ENCODE measurements at regions not wholly inside any gene's neighbourhood (a gene's known extent, or its start where the extent isn't known, plus 50 kb on each side); places are given as distances from the start of the nearest gene placed in this dataset.

DNA sequence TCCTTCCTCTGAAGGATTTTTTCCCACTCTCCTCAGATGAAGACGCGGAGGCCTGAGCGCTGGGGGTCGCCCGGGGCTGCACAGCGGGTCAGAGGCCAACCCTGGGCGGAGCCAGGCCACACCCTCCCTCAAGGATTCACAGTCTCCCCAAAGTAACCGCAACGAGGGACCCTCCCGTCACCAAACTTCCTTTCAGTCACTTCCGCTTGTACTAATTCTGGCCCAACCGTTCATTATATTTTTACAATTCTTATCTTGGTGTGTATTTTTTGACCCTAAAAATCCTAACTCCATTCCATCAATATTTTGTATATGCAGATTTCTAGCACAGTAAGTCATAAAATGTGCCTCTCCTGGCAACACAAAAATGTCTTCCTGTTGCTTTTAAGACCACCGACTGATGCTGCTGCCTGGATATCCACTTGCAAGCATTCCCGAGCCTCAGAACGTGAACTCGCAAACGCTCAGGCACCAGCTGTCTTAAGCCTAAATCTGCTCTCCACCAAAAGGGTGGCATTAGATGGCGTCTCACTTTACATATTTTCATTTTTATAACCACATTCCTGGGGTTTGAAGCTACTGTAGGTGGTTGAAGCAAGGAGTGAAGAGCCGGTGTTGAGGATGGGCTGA is 128.0 kb downstream of the DLL1 start:
- no peak for DNase-seq

DNA sequence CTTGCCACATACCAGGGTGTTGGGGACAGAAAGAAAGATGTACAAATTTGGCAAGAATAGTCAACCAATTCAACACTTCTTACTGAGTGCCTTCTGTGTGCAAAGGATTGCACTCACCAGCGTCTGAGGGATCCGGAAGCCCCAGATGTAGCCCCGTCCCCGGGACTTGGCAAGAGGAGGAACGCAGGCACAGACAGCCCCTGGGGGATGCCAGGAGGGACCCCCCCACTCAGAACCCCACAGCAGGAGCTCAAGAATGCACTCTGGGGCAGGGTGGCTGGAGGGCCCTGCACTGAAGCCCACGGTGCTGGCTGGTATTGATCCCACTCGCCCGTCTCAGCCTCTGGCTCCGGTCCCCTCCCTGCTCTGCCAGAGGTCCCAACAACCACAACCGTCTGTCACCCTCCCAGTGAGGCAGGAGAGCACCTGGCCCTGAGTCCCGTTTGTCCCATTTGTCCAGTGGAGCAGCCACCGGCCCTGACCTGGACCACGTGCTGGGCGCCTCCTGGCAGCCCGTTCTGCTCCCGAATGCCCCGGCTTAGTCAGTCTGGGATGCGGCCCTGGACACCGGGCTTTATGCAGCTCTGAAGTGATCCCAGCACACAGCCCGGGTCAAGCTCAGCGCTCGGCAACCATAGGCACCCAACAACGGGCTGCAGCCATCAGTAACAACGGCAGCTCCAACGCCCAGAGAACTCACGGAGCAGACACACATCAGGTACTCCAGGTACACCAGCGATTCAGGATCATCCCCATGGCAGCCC is 128.7 kb downstream of the DLL1 start:
- no peak for DNase-seq

GRCh38 chr6:170160628-170161611 is 130.0 kb downstream of the DLL1 start:
- DNase-seq: no peak

DNA sequence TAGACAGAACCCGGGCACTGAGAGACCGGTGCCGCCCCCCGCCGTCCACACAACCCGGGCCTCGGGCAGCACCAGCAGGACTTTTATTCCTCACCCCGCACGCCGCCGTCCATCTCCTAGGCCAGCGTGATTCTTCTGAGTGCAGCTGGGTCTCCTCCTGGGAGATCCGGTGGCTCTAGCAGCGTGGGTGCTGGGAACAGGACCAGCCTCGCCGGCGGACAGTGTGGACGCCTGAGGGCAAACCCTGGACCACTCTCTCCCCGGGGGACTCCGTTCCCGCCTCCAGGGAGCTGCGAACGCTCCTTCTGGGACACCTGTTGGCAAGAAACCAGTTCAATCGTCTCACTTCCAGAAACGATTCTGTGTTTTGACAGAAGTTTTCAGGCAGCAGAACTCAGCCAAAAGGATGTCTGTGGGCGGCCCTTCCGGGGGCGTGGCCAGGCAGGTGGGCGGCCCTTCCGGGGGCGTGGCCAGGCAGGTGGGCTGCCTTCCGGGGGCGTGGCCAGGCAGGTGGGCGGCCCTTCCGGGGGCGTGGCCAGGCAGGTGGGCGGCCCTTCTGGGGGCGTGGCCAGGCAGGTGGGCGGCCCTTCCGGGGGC is 130.7 kb downstream of the DLL1 start:
- no peak for DNase-seq

DNA sequence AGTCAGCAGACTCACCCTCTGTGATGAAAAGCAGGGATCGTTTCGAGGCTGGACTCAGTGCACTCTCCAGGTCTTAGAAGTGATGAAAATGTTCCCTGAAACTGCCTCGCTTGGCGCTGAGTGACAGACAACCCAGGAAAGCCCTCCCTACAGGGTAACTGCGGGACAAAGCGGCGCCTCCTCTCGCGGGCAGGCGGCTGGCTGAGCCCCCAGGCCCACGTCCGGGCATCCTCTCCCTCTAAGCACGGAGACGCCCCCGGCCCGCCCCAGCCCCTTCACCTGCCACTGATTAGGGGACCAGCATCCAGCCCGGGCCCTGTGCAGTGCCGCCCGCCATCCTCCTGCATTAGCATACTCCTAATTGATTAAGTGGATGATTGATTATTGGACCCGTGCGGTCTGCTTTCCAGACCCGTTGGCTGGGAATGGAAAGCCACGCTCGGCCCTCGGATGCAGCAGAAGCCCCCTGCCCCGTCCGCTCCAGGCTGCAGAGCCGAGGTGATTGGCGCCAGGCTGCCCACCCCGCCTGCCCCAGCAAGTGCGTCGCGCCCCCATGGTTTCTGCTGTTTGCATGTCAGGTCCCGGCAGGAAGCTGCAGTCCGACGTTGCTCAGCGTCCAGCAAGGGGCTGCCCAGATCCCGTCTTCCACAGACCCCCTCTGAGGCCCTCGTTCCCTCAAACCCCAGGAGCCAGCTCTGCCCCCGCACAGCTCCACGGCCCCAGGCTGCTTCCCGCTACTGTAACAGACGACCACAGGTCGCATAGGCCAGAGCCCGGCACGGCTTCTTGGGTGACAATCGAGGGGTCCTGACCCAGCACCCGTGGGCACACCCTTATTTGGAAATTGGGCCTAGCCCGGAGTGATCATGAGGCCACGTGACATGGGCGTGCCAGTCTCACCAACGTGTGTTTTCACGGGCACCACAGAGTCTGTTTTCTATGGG is 131.6 kb downstream of the DLL1 start:
- DNase-seq: no peak

DNA sequence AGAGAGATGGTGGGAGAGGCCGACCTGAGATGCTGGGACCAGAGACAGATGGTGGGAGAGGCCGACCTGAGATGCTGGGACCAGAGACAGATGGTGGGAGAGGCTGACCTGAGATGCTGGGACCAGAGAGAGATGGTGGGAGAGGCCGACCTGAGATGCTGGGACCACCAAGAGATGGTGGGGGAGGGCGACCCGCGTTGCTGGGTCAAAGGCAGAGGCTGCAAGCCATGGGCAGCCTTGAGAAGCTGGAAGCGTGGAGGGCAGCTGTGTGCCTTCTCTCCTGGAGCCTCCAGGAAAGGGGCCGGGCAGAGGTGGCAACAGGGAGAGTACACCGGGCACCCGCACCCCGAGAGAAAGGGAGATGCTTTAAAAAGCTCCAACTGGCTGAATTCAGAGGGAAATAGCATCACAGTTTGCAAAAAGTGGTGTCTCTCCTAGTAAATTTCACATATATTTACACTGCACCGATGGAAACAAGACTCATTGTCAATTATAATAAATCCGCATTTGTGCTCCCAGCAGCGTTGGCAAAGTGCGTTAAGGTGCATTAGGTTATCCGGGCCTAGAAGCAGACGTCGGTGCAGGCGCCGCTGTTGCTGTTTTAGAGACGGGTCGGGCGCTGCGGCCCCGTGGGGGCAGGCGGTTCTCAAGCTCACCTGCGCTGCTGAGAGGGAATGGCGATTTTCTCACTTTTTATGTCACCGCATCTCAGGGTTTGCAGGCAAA is 132.4 kb downstream of the DLL1 start:
- DNase-seq: no peak

DNA sequence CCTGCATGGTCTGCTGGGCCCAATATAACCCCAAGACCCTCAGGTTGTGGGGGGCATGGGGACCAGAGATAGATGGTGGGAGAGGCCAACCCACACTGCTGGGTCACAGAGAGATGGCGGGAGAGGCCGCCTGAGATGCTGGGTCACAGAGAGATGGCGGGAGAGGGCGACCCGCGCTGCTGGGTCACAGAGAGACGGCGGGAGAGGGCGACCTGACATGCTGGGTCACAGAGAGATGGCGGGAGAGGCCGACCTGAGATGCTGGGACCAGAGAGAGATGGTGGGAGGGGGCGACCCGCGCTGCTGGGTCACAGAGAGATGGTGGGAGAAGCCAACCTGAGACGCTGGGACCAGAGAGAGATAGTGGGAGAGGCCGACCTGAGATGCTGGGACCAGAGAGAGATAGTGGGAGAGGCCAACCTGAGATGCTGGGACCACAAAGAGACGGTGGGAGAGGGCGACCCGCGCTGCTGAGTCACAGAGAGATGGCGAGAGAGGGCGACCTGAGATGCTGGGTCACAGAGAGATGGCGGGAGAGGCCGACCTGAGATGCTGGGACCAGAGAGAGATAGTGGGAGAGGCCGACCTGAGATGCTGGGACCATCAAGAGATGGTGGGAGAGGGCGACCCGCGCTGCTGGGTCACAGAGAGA is 133.2 kb downstream of the DLL1 start:
- DNase-seq: no peak

DNA sequence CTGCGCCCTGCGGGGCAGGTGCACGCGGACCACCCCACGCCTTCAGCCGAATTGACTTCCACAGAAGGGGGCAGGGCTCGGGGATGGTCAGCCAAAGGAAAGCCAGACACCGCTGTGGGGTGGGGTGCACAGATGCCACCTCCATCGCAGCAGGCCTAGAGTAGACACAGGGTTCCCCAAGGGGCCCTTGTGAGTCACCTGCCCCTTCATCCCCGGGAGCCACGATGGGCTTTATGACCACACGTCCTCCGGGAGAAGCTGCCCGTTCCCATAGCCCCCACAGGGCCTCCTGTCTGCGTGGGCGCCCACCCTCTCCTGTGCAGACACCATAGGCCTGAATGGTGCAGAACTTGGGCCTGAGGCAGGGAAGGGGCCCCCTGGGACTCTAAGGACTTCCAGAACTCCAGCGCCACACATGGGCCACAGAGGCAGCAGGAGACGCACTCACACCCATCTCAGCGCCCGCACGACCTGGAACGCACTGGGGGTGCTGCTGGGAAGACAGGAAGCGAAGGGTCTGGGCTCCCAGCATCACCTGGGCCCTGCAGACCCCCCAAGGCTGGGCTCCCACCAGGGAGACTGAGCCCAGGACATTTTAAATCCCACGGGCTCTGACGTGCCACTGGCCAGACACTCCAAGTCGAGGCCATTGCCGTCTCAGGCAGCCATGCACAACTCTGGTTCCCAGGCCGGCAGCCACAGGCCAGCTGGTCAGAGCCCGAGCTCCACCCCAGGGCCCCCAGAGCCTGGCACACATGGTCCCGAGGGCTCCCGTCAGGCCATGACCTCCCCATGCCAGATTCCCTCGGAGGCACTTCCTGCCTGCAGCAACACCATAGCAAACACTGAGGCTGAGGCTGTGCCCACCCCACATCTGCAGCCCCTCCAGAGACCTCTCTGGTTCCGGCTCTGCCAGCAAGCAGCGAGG is 134.2 kb downstream of the DLL1 start:
- no peak for DNase-seq

GRCh38 chr6:170155464-170156196 is 135.2 kb downstream of the DLL1 start:
- DNase-seq: no peak

GRCh38 chr6:170153436-170154319 is 137.2 kb downstream of the DLL1 start:
- DNase-seq: no peak

GRCh38 chr6:170152989-170153388 is 137.9 kb downstream of the DLL1 start:
- peak in 15 of 51 donors; percentile 18 to 50 (median 27) for DNase-seq

DNA sequence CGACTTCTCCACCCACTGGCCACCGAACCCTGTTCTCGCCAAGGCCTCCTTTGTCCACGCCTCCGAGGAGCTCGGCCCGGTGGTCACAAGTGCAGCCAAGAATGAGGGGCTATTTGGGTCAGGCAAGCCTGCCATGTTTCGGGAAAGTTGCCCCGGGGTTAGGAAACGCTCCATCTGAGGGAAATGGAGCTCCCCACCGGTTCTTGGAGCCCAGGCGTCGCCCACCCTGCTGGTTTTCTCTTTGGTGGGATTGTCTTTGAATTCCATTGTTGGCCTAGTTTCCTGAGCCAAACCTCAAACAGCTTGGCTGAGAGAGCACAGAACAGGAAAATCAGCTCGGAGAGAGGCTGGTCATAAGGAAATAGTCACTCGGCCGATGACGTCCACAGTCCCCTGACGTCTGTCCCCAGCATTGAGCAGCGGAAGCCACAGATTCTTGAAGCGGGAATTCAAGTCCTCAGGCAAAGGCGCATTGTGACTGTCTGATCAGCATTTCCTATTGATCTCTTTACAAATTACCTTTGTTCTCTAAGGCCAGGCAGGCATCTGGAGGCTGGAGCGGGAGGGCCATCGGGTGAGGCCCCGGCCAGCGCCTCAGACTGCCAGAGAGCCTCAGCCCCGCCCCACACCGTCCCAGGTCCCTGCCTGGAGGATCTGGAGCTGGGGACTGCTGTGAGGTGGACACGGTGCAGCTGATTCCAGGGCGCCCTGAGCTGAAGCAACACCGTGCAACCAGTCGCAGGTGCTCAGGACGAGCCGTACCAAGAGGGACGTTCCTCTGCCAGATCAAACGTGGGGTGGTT is 138.6 kb downstream of the DLL1 start:
- peak in 32 of 51 donors; percentile 13 to 78 (median 52) for DNase-seq

DNA sequence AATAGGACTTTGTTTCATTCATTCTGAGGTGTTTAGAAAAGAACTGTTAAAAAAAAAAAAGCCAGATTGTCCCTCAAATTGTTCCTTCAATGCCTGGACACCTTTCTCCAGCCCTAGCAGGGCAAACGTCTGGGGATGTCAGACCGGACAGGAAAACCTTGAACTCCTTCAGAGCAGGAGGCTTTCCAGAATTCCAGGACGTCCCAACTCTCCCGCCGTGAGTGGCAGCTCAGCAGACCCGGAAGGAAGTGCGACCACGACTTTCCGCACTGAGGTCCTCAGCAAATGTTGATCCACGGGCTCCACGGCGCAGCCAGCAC is 139.1 kb downstream of the DLL1 start:
- DNase-seq: no peak

DNA sequence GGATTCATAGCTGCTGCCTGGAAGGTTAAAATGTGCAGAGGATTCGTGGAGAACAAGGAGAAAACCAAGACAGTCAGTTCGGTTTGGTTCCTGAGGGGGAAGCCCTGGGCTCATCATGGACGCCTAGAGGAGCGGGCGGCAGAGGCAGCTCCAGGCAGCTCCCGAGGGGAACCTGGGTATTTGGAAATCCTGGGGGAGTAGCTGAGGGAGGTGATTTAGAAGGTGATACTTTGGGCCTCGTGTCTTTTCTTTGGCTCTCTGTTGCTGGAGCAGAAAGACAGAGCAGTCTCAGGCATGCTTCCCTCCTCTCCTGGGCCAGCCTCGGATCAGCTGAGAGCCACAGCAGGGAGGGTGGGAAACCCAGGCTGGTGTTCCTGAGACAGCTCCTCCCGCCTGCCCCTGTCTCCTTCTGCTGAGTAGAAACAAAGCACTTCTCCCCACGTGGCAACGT is 139.5 kb downstream of the DLL1 start:
- peak in 3 of 51 donors; percentile 23 to 49 (median 36) for DNase-seq

- no peak for DNase-seq
Observed at GRCh38 chr6:170150590-170150945, 140.3 kb downstream of the DLL1 start.
